NAMALWA (cell line): ENCODE measurements at regions not wholly inside any gene's neighbourhood (a gene's known extent, or its start where the extent isn't known, plus 50 kb on each side); places are given as distances from the start of the nearest gene placed in this dataset.
"Not testable (repeated sequence)": the region's sequence is repeated elsewhere in the genome, so short reads cannot be mapped to it uniquely, and the experiment has no call there.

ENCODE experiments used
- DNase-seq: peaks from one replicate; pipeline ENCODE4 v3.0.0-alpha.2; 2015; ENCODE audit warnings: low spot score

DNA sequence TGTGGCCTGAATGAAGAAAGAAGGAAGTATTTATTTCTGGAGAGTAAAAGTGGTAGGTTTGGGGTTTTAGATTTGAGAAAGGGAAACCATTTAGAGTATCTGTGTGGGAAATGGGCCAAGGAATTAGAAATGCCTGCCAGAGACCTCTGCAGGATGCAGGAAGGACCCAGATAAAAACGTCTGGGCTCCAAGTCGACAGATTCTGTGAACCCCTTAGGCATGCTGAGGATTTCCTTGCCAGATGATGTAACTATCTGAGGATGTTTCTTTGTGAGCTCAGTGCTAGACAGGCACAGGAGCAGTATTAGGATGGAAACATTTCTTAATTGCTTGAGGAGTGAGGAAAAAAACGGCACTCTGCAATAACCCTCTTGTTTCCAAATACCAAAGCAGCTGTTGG is 251.8 kb upstream of the DMRT1 start:
- DNase-seq = no peak

DNA sequence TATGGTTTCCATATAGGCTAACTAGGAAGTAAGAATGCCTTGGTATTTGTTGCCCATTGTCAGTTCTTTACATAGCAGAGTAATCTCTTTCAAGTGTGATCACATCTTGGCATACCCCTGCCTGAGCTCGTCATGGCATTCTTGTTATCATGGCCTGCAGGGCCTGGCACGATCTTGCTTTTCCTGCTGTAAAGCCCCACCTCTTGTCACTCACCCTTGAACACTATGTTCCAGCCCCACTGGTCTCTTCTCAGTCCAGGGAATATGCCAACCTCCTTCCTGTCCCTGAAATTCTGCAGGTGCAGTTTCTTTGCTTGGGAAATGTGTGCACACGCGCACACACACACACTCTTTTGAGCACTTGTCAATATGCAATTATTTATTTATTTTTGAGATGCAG is 250.2 kb upstream of the DMRT1 start:
- DNase-seq = no peak

GRCh38 chr9:592225-592624 is 249.3 kb upstream of the DMRT1 start:
- DNase-seq = no peak

- DNase-seq = no peak
These were observed 248.8 kb upstream of the DMRT1 start for GRCh38 chr9:592733-593132.

GRCh38 chr9:593809-594208 is 247.7 kb upstream of the DMRT1 start:
- no peak for DNase-seq

GRCh38 chr9:596703-597102 is 244.8 kb upstream of the DMRT1 start:
- DNase-seq = no peak

DNA sequence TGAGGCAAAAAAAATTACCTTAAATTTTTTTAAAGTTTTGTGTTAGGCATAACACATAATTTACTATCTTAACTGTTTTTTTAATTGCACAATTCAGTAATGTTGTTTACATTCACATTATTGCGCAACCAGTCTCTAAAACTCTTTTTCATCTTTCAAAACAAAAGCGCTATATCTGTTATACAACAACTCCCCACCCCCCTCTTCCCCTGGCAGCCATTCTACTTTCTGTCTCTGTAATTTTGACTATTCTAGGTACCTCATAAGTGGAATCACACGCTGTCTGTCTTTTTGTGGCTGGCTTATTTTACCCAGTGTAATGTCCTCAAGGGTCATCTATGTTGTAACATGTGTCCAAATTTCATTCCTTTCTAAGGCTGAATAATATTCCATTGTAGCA is 241.5 kb upstream of the DMRT1 start:
- DNase-seq = no peak

DNA sequence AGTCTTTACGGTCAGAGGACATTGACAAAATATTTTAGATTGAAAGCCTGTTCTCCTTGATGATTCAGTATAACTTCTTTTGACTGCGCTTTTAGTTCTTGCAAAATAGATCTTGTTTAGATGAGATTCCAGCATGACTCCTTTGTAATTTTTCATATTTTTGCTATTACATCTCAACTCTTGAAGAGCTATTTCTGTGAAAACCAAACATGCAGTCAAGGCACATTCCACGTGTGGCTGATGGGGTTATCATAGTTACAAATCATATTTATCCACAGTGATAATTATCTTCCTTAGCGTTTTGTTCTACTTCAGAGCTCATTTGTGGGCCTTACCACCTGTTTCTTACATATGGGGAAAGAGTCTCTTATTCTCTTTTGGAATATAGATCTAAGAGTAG is 238.8 kb upstream of the DMRT1 start:
- no peak for DNase-seq

DNA sequence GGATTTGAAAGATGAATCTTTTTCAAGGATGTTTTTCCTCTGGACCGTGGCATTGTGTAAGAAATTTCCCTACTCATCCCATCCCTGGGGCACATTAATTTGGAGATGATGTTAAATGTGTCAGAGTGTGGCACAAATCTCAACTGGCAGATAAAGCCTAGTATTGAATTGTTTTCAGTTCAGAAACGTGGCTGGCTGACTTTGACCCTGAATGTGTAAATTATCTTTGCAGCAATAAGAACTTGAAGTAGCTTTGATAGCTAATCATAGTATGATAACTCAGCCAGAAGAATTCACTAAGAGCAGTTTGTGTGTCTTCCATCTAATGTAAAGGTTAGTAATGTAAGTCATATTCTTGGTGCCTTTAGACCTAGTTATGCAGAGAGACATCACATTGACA is 238.4 kb upstream of the DMRT1 start:
- DNase-seq = no peak

DNA sequence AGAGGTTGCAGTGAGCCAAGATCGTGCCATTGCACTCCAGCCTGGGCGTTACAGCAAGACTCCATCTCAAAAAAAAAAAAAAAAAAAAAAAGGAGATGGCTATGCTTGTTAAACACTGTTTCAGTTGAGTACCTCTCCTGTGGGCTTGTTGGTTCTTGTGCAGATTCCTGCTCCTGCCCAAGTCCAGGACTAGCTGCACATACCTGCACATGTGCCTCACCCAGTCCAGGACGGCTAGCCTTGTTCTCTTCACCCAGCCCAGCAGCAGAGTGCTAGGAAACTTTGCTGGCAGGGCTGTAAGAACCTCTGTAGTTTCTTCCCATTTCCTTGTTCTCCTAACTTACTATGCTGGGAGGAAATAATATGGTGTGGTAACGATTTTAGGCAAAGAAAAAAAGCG is 234.1 kb upstream of the DMRT1 start:
- no peak for DNase-seq

- DNase-seq = peak; percentile 83
These were observed 227.6 kb upstream of the DMRT1 start for GRCh38 chr9:613771-614347.

GRCh38 chr9:614431-614830 is 227.1 kb upstream of the DMRT1 start:
- no peak for DNase-seq

DNA sequence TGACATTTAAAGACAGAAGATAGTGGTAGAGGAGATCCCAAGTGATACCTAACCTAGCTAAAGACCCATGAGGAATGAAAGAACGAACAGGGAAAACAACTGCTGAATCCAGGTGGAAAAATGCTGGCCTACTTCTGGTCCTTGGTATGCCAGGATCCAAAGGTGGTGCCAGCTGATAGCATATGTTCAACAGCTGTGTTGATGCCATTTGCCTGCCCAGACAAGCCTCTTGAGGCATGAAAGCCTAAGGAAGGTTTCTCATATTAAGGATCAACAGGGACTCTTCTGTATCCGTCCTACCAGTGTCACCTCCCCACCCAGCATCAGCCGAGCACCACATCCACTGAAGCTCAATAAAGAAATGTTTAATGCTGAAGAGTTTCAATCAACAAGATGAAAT is 225.7 kb upstream of the DMRT1 start:
- DNase-seq = no peak

- no peak for DNase-seq
These were observed 224.8 kb upstream of the DMRT1 start for GRCh38 chr9:616694-617093.

DNA sequence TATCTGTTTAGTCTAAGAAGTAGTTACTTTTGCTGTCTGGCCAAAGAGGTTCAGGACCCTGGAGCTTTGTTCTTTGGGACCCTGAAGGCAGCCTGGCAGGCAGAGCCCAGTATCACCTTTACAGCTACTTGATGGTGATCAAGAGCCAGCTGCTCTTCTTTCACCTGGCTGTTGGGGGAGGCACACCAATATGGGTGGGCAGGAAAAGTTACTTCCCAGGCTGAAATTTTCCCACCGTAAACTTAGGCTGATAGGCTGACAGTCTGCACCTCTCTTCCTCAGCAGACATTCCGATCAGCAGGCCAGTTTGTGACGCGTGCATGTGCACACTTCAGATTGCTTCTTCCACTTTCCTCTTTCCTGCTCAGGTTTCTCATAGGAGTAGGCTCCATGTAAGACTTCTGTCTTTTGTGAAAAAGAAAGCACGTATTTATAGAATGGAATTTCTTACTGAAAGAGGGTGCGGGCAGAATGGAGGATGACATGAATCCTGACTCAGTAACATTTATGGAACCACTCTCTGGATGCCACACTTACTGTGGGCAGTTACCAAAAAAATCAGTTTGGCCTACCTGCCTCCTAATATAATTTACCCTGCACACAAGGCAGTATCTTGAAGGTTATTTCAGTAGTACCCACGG is 223.9 kb upstream of the DMRT1 start:
- no peak for DNase-seq

DNA sequence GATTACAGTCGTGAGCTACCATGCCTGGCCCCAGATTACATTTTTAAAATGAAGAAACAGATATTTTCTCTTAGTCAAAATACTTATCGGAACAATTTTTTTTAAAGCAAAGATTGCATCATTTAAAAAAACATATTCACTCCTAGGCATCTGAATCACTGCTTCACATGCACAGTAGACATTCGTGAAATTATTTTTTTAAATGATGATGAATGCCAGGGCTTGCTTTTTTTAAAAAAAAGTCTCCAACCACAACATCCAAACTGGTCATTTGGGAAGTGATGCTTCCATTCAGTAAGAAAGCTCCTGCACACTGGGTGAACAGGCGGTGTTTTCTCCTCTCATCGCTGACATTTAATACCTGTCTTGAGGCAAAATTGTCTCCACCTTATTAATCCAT is 223.0 kb upstream of the DMRT1 start:
- no peak for DNase-seq

DNA sequence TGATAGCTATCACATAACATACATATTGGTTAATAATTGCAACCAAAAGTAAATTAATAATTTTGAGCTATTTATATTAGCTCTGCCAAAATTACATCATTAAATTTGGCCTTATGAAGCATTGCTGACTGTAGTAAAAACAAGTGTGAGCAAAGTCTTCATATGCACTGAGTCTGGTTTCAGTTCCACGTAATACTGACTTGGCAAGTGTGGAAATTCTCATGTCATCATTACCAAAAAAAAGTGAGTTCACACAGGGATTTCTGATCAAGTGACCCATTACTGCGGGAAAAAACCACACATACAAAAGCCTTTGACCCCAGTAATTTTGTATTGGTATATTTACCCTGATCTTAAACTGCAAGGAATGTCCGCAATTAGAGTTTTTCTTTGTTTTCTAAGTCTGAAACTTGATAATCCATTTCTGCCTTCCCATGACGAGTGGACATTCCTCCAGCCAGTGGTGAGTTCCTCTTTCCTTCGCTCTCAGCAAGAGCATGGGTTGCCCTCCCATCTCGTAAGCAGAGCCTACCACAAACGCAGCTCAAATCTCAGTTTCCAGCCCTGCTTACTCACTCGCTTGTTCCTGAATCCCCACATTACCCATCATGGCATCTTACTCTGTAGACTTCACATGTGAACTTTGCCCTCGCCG is 220.2 kb upstream of the DMRT1 start:
- no peak for DNase-seq

GRCh38 chr9:624935-625500 is 216.5 kb upstream of the DMRT1 start:
- no peak for DNase-seq

- DNase-seq = no peak
These were observed 215.9 kb upstream of the DMRT1 start for GRCh38 chr9:625613-626012.

DNA sequence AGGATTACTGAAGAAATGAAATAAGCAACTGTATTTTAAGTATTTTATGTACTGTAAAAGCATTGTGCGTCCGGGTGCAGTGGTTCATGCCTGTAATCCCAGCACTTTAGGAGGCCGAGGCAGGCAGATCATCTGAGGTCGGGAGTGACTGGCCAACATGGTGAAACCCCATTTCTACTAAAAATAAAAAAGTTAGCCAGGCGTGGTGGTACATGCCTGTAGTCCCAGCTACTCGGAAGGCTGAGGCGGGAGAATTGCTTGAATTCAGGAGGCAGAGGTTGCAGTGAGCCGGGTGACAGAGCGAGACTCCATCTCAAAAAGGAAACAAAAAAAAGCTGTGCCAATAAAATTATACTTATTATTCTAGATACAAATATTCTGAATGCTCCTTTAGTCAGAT is 215.4 kb upstream of the DMRT1 start:
- DNase-seq = not testable (repeated sequence)

DNA sequence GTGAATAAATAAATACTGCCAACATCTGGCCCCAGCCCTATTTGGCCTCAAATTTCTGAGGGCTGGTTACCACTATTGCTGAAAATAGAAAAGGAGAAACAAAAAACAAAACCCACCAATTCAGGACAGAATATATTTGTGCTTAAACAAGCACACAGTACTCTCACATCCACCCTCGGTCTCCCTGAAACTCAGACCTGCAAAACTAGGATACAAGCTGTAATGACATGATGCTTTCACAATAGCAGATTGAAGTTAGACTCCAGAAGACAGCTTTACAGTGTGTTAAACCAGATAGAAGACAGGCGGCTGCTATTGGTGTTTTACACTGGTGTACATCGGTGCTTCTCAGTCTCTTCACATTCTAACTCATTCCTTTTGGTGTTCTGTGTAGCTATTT is 214.9 kb upstream of the DMRT1 start:
- DNase-seq = no peak

GRCh38 chr9:627336-627970 is 214.0 kb upstream of the DMRT1 start:
- DNase-seq = no peak

GRCh38 chr9:629146-629545 is 212.4 kb upstream of the DMRT1 start:
- no peak for DNase-seq
